ENCODE measurements at regions not wholly inside any gene's neighbourhood (a gene's known extent, or its start where the extent isn't known, plus 50 kb on each side); places are given as distances from the start of the nearest gene placed in this dataset.

- TF ChIP-seq POLR2AphosphoS5 (IDR thresholded peaks at IDR 0.05; ENCODE audit: low read depth, low read length): no peak
- no peak for TF ChIP-seq CTCF (IDR thresholded peaks at IDR 0.05)
- no peak for TF ChIP-seq REST (IDR thresholded peaks at IDR 0.05; ENCODE audit: insufficient read depth in 1 of 2, low read depth in 2 of 2, low read length in 1 of 2)
- no peak for TF ChIP-seq SIN3A (IDR thresholded peaks at IDR 0.05; ENCODE audit: borderline replicate concordance, insufficient read depth, low read depth, low read length)
- no peak for TF ChIP-seq TCF7L2 (IDR thresholded peaks at IDR 0.05; ENCODE audit: low read depth, low read length)
These were observed 124.5 kb downstream of the BTG1 start for GRCh38 chr12:92020983-92021665.
